GM12892 (cell line): ENCODE measurements at regions not wholly inside any gene's neighbourhood (a gene's known extent, or its start where the extent isn't known, plus 50 kb on each side); places are given as distances from the start of the nearest gene placed in this dataset.

Source experiments
- POLR2A ChIP-seq: IDR thresholded peaks from 2 replicates; pipeline ENCODE4 v1.6.1; 2011; ENCODE audit warnings: low read depth, low read length, control low read depth
- POLR2AphosphoS5 ChIP-seq: IDR thresholded peaks from 2 replicates; pipeline ENCODE4 v1.6.1; 2011; ENCODE audit warnings: low read depth, low read length, control low read depth

DNA sequence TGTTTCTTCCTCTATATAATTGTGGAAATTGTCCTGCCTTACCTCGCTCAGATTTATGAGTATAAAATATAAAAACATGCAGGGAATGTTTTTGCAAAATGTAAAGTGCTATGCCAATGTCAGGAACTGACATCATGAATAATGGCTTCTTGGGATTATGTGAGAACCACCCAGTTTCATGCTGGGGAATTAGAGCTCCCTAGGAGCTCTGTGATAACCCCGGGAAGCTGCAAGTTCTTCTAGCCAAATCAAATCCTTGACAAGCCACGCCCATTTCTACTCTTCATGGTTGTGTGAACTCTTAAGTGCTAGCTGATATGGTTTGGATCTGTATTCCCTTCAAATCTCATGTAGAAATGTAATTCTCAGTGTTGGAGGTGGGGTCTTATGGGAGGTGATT is 85.9 kb upstream of the PAK3 start:
- TF ChIP-seq POLR2AphosphoS5: no peak
- no peak for TF ChIP-seq POLR2A
